ENCODE measurements at regions not wholly inside any gene's neighbourhood (a gene's known extent, or its start where the extent isn't known, plus 50 kb on each side); places are given as distances from the start of the nearest gene placed in this dataset.

- H3K4me3 ChIP-seq (ENCODE audit: low read depth, low read length), result no peak overlapping the region
- TF ChIP-seq CTCF (IDR thresholded peaks at IDR 0.05; ENCODE audit: insufficient read depth, low read depth, low read length, missing control alignments), result no peak
- DNase-seq (ENCODE audit: low read depth), result no peak
Observed at GRCh38 chr1:63068626-63069025, 253.7 kb upstream of the FOXD3 start.

GRCh38 chr1:63069214-63069613, 253.2 kb upstream of the FOXD3 start:
- no peak overlapping the region for H3K4me3 ChIP-seq (ENCODE audit: low read depth, low read length)
- TF ChIP-seq CTCF (IDR thresholded peaks at IDR 0.05; ENCODE audit: insufficient read depth, low read depth, low read length, missing control alignments), result no peak
- no peak for DNase-seq (ENCODE audit: low read depth)

- no peak overlapping the region for H3K4me3 ChIP-seq (ENCODE audit: low read depth, low read length)
- TF ChIP-seq CTCF (IDR thresholded peaks at IDR 0.05; ENCODE audit: insufficient read depth, low read depth, low read length, missing control alignments), result no peak
- no peak for DNase-seq (ENCODE audit: low read depth)
Observed at GRCh38 chr1:63073309-63074306, 248.8 kb upstream of the FOXD3 start.

- no peak overlapping the region for H3K4me3 ChIP-seq (ENCODE audit: low read depth, low read length)
- TF ChIP-seq CTCF (IDR thresholded peaks at IDR 0.05; ENCODE audit: insufficient read depth, low read depth, low read length, missing control alignments), result no peak
- no peak for DNase-seq (ENCODE audit: low read depth)
Observed at GRCh38 chr1:63074321-63074720, 248.0 kb upstream of the FOXD3 start.

GRCh38 chr1:63082766-63083165, 239.6 kb upstream of the FOXD3 start:
- no peak overlapping the region for H3K4me3 ChIP-seq (ENCODE audit: low read depth, low read length)
- TF ChIP-seq CTCF (IDR thresholded peaks at IDR 0.05; ENCODE audit: insufficient read depth, low read depth, low read length, missing control alignments), result no peak
- DNase-seq (ENCODE audit: low read depth), result no peak

GRCh38 chr1:63087966-63088365, 234.4 kb upstream of the FOXD3 start:
- H3K4me3 ChIP-seq (ENCODE audit: low read depth, low read length), result no peak overlapping the region
- no peak for TF ChIP-seq CTCF (IDR thresholded peaks at IDR 0.05; ENCODE audit: insufficient read depth, low read depth, low read length, missing control alignments)
- no peak for DNase-seq (ENCODE audit: low read depth)

All from GM12865 (cell line).